Fibroblast of pulmonary artery (primary cell): ENCODE measurements at regions not wholly inside any gene's neighbourhood (a gene's known extent, or its start where the extent isn't known, plus 50 kb on each side); places are given as distances from the start of the nearest gene placed in this dataset.
A peak's percentile ranks its signal among the peaks of the same experiment; 100 is the strongest.

Source experiments
- DNase-seq: peaks from one replicate; pipeline ENCODE4 v3.0.0-alpha.2; 2010; ENCODE audit warnings: low read depth
- H3K4me3 ChIP-seq: replicated peaks from 2 replicates; pipeline ENCODE4 v1.5.1; 2011; ENCODE audit warnings: low read depth, mild to moderate bottlenecking, control low read depth, low read length, moderate library complexity
- CTCF ChIP-seq: IDR thresholded peaks from 2 replicates; pipeline ENCODE4 v1.5.1; 2011; ENCODE audit warnings: mild to moderate bottlenecking, control low read depth, low read length, inconsistent platforms; ENCODE audit errors: missing control alignments

DNA sequence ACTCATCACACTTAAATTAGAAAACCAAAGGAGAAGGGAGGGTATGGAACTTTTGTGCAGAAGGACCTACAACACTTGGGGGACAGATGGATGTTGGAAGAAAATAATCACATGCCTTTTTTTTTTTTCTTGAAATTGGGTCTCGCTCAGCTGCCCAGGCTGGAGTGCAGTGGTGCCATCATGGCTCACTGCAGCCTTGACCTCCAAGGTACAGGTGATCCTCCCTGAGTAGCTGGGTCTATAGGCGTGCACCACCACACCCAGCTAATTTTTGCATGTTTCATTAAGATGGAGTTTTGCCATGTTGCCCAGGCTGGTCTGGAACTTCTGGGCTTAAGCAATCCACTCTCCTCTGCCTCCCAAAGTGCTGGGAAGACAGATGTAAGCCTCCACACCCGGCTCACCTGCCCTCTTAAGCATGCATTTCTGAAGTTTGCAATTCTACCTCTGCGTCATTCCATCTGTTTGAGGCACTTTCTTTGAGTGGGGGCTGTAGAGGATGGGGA is 370.8 kb upstream of the JARID2 start:
- no peak for DNase-seq
- TF ChIP-seq CTCF: no peak
- H3K4me3 ChIP-seq: no peak overlapping the region

- TF ChIP-seq CTCF: no peak
- H3K4me3 ChIP-seq: no peak overlapping the region
- DNase-seq: no peak
Observed at GRCh38 chr6:14875481-14876063, 370.3 kb upstream of the JARID2 start.

DNA sequence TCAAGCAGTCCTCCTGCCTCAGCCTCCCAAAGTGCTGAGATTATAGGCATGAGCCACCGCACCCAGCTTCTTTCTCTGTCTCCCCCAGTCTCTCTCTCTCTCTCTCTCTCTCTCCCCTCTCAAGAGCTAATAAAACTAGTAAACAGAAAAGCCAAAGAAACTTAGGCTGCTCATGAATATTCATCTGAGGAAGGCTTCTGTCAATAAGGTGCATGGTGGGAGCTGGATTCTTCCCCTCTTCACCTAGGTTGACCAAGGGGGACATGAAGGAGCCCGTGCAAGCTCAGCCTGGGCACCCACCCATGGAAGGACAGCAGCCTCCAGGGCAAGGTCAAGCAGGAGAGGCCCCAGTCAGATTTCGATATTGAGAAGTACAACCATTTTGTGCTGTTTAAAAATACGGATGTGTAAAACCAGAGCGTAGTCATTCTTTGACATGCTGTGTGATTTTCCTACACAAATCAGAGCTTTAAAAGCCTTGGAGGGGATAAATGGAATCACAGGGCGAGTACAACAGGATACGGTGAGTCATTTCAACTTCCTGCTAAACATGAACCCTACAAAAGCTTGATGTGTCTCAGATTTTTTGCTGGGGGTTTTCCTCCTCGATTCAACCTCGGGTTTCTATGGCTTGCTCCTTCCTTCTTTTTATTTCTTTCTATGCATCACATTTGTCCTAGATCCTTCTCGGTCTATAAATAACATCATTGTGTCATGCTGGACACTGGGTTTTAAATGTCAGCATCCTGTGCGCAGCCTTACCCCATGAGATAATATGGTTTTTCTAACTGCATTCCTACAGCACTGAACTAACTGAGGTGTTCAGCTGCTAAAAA is 368.9 kb upstream of the JARID2 start:
- no peak for TF ChIP-seq CTCF
- peak; percentile 91 for DNase-seq
- peak overlapping the region; percentile 10 for H3K4me3 ChIP-seq

GRCh38 chr6:14877758-14878157 is 368.1 kb upstream of the JARID2 start:
- no peak for TF ChIP-seq CTCF
- no peak overlapping the region for H3K4me3 ChIP-seq
- peak; percentile 5 for DNase-seq

DNA sequence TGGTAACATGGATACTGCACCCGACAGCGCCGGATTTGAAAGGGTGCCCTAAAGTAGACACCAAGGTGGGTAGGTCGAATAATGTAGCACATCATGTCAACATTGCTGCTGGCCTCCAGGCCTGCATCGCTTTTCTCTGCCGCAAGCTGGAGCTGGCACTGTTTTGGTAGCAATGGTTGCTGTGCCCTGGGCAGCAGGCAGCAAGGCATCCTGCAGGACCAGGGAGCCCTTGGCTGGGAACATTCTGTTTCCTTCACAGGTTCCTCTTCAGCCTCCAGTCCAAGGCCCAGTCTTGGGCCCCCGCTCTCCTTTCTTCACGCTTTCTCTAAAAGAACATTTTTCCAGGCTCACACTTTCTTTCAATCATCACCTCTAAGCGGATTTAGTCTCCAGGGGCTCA is 365.8 kb upstream of the JARID2 start:
- no peak for DNase-seq
- no peak for TF ChIP-seq CTCF
- H3K4me3 ChIP-seq: no peak overlapping the region

DNA sequence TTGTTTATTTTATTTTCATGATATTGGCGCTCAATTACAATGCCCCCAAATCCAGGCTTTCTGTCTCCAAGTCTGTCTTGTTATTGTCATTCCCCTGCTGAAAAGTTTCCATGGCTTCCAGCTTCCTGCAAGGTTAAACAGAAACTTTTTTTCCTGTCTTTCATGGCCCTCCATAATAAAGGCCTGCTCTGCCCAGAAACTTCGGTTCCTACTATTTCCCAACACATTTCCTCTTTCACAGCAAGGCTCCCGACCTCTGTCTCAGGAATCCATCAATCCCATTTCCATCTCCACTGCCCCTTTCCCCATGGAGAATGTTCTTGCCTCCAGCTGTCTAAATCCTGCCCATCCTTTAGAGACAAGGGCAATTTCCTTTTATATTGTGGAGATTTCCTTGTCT is 365.2 kb upstream of the JARID2 start:
- peak; percentile 60 for DNase-seq
- H3K4me3 ChIP-seq: no peak overlapping the region
- TF ChIP-seq CTCF: no peak
